ENCODE measurements at regions not wholly inside any gene's neighbourhood (a gene's known extent, or its start where the extent isn't known, plus 50 kb on each side); places are given as distances from the start of the nearest gene placed in this dataset.
A peak's percentile ranks its signal among the peaks of the same experiment; 100 is the strongest.

GRCh38 chr5:2813678-2814077 is 62.2 kb upstream of the IRX2 start:
- Histone ChIP-seq H2BK15ac (ENCODE audit: low read length) (no peak overlapping the region), H4K91ac (replicated peaks; ENCODE audit: insufficient read length, low read length) (no peak overlapping the region), H3K14ac (ENCODE audit: insufficient read length) (no peak overlapping the region), H3K27me3 (replicated peaks in 1 of 4; ENCODE audit: control insufficient read depth in 3 of 4, extremely low read depth in 1 of 4, insufficient read depth in 3 of 4, low read length in 3 of 4) (0 out of 7 replicates have a peak, but pooled peaks cover 0 to 2% (median 0%) of the 10 kb centered on the region in 4 experiments), H4K20me1 (replicated peaks in 1 of 2; ENCODE audit: control insufficient read depth in 1 of 2, insufficient read depth in 2 of 2, low read length in 2 of 2) (no peaks in the 10 kb centered on the region), H3K23me2 (ENCODE audit: low read depth, low read length) (no peaks in the 10 kb centered on the region), H3K23ac (ENCODE audit: insufficient read length) (no peak overlapping the region), H2BK20ac (ENCODE audit: low read length) (no peak overlapping the region), H3K4ac (replicated peaks; ENCODE audit: insufficient read length, low read depth, low read length) (no peak overlapping the region), H2AK5ac (ENCODE audit: low read depth, low read length) (no peak overlapping the region), H2BK5ac (ENCODE audit: low read depth, low read length) (no peak overlapping the region), H4K8ac (ENCODE audit: extremely low read depth, insufficient read depth, low read length) (no peak overlapping the region), H3K79me1 (ENCODE audit: low read depth, low read length) (no peaks in the 10 kb centered on the region), H3K18ac (ENCODE audit: extremely low read depth, low read length) (0 out of 2 replicates have a peak overlapping the region, but pooled peaks have one; percentile 39), H3K36me3 (ENCODE audit: control insufficient read depth in 2 of 4, insufficient read depth in 4 of 4, low read length in 3 of 4) (no peaks in the 10 kb centered on the region), H3K4me2 (ENCODE audit: insufficient read depth in 1 of 2, low read depth in 2 of 2, low read length in 2 of 2) (no peak overlapping the region), H2AFZ (ENCODE audit: low read length) (no peak overlapping the region), H4K5ac (ENCODE audit: insufficient read length, low read depth, low read length) (no peak overlapping the region), H3K9ac (replicated peaks in 1 of 4; ENCODE audit: extremely low read depth in 1 of 4, low read depth in 3 of 4, low read length in 3 of 4) (no peak overlapping the region), H3K4me3 (ENCODE audit: extremely low read depth in 1 of 4, insufficient read depth in 2 of 4, low read depth in 3 of 4, low read length in 4 of 4) (no peak overlapping the region), H2BK120ac (replicated peaks; ENCODE audit: low read depth, low read length) (no peak overlapping the region), H3K79me2 (ENCODE audit: control insufficient read depth in 1 of 2, insufficient read depth in 2 of 2, low read length in 2 of 2) (no peaks in the 10 kb centered on the region), H3K9me3 (ENCODE audit: insufficient read depth in 2 of 2, low read depth in 1 of 2, low read length in 1 of 2) (no peaks in the 10 kb centered on the region), H3K27ac (ENCODE audit: low read depth, low read length) (no peak overlapping the region), H3K4me1 (replicated peaks in 1 of 4; ENCODE audit: control insufficient read depth in 3 of 4, insufficient read depth in 4 of 4, low read length in 3 of 4) (no peaks in the 10 kb centered on the region), H3K56ac (replicated peaks; ENCODE audit: insufficient read length, low read depth, low read length) (no peak overlapping the region), H2BK12ac (ENCODE audit: low read depth, low read length) (no peak overlapping the region)
- POLR2A ChIA-PET (ENCODE audit: partially characterized antibody), result no interaction called here
- FAIRE-seq (no peak), DNase-seq (ENCODE audit: low read depth in 1 of 2, low spot score in 2 of 2) (no peak)
- CTCF ChIA-PET (ENCODE audit: partially characterized antibody), result interaction anchor here (1.1 to 2.6 kb wide), 5 partner anchors 9 to 104 kb away, joined by 3 to 15 read pairs (median 5); no protein-coding TSS in a partner anchor
- WGBS, 2 experiments (ENCODE audit: extremely low coverage in 1 of 2, insufficient coverage in 1 of 2, insufficient read length in 1 of 2, insufficient replicate concordance in 2 of 2, low coverage in 1 of 2, low lambda C conversion rate in 2 of 2, missing lambda C conversion rate in 1 of 2), result 88% methylated on average over 9 of the region's 9 CpGs; no CpG with 5 or more reads in 1 of the 2 experiments
- TF ChIP-seq E2F6 (IDR thresholded peaks at IDR 0.05) (0 out of 2 replicates have a peak, but pooled peaks have one; percentile 17), ATF2 (IDR thresholded peaks at IDR 0.05; ENCODE audit: low read length) (no peak)
